K562 (cell line): ENCODE measurements at regions not wholly inside any gene's neighbourhood (a gene's known extent, or its start where the extent isn't known, plus 50 kb on each side); places are given as distances from the start of the nearest gene placed in this dataset.
"Not testable (repeated sequence)": the region's sequence is repeated elsewhere in the genome, so short reads cannot be mapped to it uniquely, and the experiment has no call there.

Source experiments
- ATAC-seq: fragments of 200-7000 bp; cut with Tn5 transposase; 3 replicates; pipeline ENCODE4 v1.9.1; 2020; ENCODE audit warnings: moderate library complexity
- BruUV-seq: library from RNA; stranded (reverse); fragments of 400-500 nt; replicated peaks from 2 replicates; lab custom pipeline; 2021; lab: Mats Ljungman, UMichigan
- CTCF ChIA-PET: fragments of 300-600 bp; formaldehyde crosslinking; extraction: SDS; loops from one replicate; lab custom pipeline; 2021; ENCODE audit warnings: low intra/inter-chr PET ratio; lab: Yijun Ruan, JAX
- POLR2A ChIA-PET: fragments of 300-600, 350-650 bp; sonication (Branson Sonifier 250); formaldehyde crosslinking; extraction: SDS; loops from one replicate; lab custom pipeline; 2021; ENCODE audit warnings: antibody characterized with exemption, inconsistent platforms; lab: Yijun Ruan, JAX
- DNase-seq, 4 experiments: peaks; one replicate each; pipeline versions ENCODE4 v3.0.0 to v3.0.0-alpha.2; 2011 to 2018; ENCODE audit warnings: low spot score in 3 of 4, mixed read lengths in 3 of 4; ENCODE audit errors: extremely low read depth in 1 of 4
- FAIRE-seq: peaks from 2 replicates; lab custom pipeline; 2011; peaks lifted over from hg19 to GRCh38; lab: Jason Lieb, UNC
- H2AFZ ChIP-seq: 2 replicates; pipeline ENCODE4 v1.6.0; 2011; ENCODE audit warnings: low read depth, low read length, control low read depth, inconsistent platforms
- H3K27ac ChIP-seq: fragments of 200-600 bp; 3 replicates; pipeline ENCODE4 v1.8.0; 2011; ENCODE audit warnings: low read depth, mild to moderate bottlenecking, control low read depth, inconsistent platforms, low read length, moderate library complexity, mixed read lengths; ENCODE audit errors: extremely low read depth
- H3K27me3 ChIP-seq, 2 experiments: fragments of 300-600 bp in 1 of 2; 2 replicates in 1 of 2; 3 replicates in 1 of 2; pipeline versions ENCODE4 v1.6.0 to v1.8.0; 2011; ENCODE audit warnings: inconsistent platforms in 2 of 2, low read length in 2 of 2, mild to moderate bottlenecking in 1 of 2, mixed read lengths in 1 of 2, moderate library complexity in 1 of 2; ENCODE audit not compliant: control insufficient read depth in 2 of 2, insufficient read depth in 2 of 2
- H3K36me3 ChIP-seq: fragments of 300-600 bp; 3 replicates; pipeline ENCODE4 v1.8.0; 2011; ENCODE audit warnings: mild to moderate bottlenecking, low read length, inconsistent platforms; ENCODE audit not compliant: control insufficient read depth, insufficient read depth
- H3K4me1 ChIP-seq, 2 experiments: fragments of 200-600 bp in 1 of 2; replicated peaks in 1 of 2; 2 replicates in 1 of 2; 3 replicates in 1 of 2; pipeline versions ENCODE4 v1.5.1 to v1.8.0; 2011; ENCODE audit warnings: inconsistent platforms in 2 of 2, low read length in 2 of 2, mild to moderate bottlenecking in 1 of 2, mixed read lengths in 1 of 2, moderate library complexity in 1 of 2; ENCODE audit not compliant: control insufficient read depth in 2 of 2, insufficient read depth in 2 of 2
- H3K4me2 ChIP-seq: 2 replicates; pipeline ENCODE4 v1.6.1; 2011; ENCODE audit warnings: low read length, control low read depth, inconsistent platforms, mixed read lengths; ENCODE audit not compliant: insufficient read depth
- H3K4me3 ChIP-seq: fragments of 200-600 bp; sonication (generic), shearing (Covaris generic); 2 replicates; pipeline ENCODE4 v1.5.1; 2016; ENCODE audit warnings: control low read depth, inconsistent platforms
- H3K79me2 ChIP-seq: fragments of 200-600 bp; 3 replicates; pipeline ENCODE4 v1.8.0; 2011; ENCODE audit warnings: low read length, inconsistent platforms; ENCODE audit not compliant: control insufficient read depth, insufficient read depth
- H3K9ac ChIP-seq, 2 experiments: 2 replicates each; pipeline versions ENCODE4 v1.6.0 to v1.6.1; 2011; ENCODE audit warnings: low read depth in 2 of 2, low read length in 2 of 2, control low read depth in 1 of 2, inconsistent platforms in 1 of 2, mild to moderate bottlenecking in 1 of 2, mixed read lengths in 1 of 2; ENCODE audit not compliant: insufficient read depth in 1 of 2
- H3K9me1 ChIP-seq: one replicate; pipeline ENCODE4 v1.6.0; 2011; ENCODE audit warnings: inconsistent platforms, mild to moderate bottlenecking, low read length, moderate library complexity; ENCODE audit not compliant: control insufficient read depth, insufficient read depth
- H3K9me3 ChIP-seq: replicated peaks from 2 replicates; pipeline ENCODE4 v1.5.1; 2011; ENCODE audit warnings: low read depth, low read length, inconsistent platforms; ENCODE audit not compliant: control insufficient read depth, insufficient read depth
- H4K20me1 ChIP-seq: replicated peaks from 2 replicates; pipeline ENCODE4 v1.6.1; 2011; ENCODE audit warnings: low read length, inconsistent platforms, mixed read lengths; ENCODE audit not compliant: control insufficient read depth, insufficient read depth
- NFE2 ChIP-seq: IDR thresholded peaks from 2 replicates; pipeline ENCODE4 v1.6.1; 2014; ENCODE audit warnings: antibody characterized with exemption, low read depth
- ZNF316 ChIP-seq: fragments of 450-650 bp; IDR thresholded peaks from 2 replicates; pipeline ENCODE4 v1.6.1; 2016
- WGBS: fragments of 100-300 bp; shearing (Covaris generic); methylation state at CpG from one replicate; pipeline ENCODE4 v1.1.6; 2016; ENCODE audit warnings: low coverage, mixed read lengths; ENCODE audit not compliant: insufficient coverage; ENCODE audit errors: missing lambda C conversion rate; 5-methylcytosine and 5-hydroxymethylcytosine counted together
- in situ Hi-C: fragments of 300-500 bp; cut with MboI; formaldehyde crosslinking; loops from 4 replicates; pipeline ENCODE4 v1.15.0; 2018; ENCODE audit warnings: inconsistent platforms, mixed read lengths
- intact Hi-C: fragments of 100-400 bp; cut with micrococcal nuclease; formaldehyde crosslinking; loops from 2 replicates; pipeline ENCODE4 v1.14.2; 2022

GRCh38 chr9:41043433-41043832 lies 85.0 kb downstream of the FOXD4L6 start:
- in situ Hi-C loops, POLR2A ChIA-PET, H2AFZ ChIP-seq, H3K9me3 ChIP-seq, H3K9me1 ChIP-seq, H3K9ac ChIP-seq, FAIRE-seq, H3K79me2 ChIP-seq, H3K4me3 ChIP-seq, H3K27me3 ChIP-seq, ATAC-seq, H3K27ac ChIP-seq, H3K4me2 ChIP-seq, H3K36me3 ChIP-seq, BruUV-seq, H4K20me1 ChIP-seq, DNase-seq, intact Hi-C loops, CTCF ChIA-PET, H3K4me1 ChIP-seq: not testable (repeated sequence)
- no CpG with 5 or more reads among the region's 1 CpG for WGBS

- DNase-seq, H3K9me1 ChIP-seq, POLR2A ChIA-PET, in situ Hi-C loops, H3K9me3 ChIP-seq, intact Hi-C loops, H3K27me3 ChIP-seq, H3K9ac ChIP-seq, H3K27ac ChIP-seq, H3K4me2 ChIP-seq, H3K4me1 ChIP-seq, H3K79me2 ChIP-seq, H3K36me3 ChIP-seq, FAIRE-seq, H4K20me1 ChIP-seq, BruUV-seq, H3K4me3 ChIP-seq, ATAC-seq, H2AFZ ChIP-seq, CTCF ChIA-PET: not testable (repeated sequence)
- TF ChIP-seq ZNF316 (peak; percentile 36), NFE2 (0 out of 2 replicates have a peak, but pooled peaks have one; percentile 16)
- WGBS, result 11% methylated on average over 4 of the region's 4 CpGs
These were observed 86.4 kb downstream of the FOXD4L6 start for GRCh38 chr9:41042111-41042510.

GRCh38 chr9:41040705-41041342 lies 87.7 kb downstream of the FOXD4L6 start:
- intact Hi-C loops, H3K27me3 ChIP-seq, H3K4me3 ChIP-seq, H3K9me3 ChIP-seq, H3K4me1 ChIP-seq, H3K27ac ChIP-seq, in situ Hi-C loops, H3K36me3 ChIP-seq, ATAC-seq, H2AFZ ChIP-seq, H3K4me2 ChIP-seq, POLR2A ChIA-PET, DNase-seq, FAIRE-seq, H3K9ac ChIP-seq, H4K20me1 ChIP-seq, H3K9me1 ChIP-seq, CTCF ChIA-PET, BruUV-seq, H3K79me2 ChIP-seq: not testable (repeated sequence)

- DNase-seq, H3K4me3 ChIP-seq, H3K9me3 ChIP-seq, POLR2A ChIA-PET, H3K79me2 ChIP-seq, intact Hi-C loops, H3K9me1 ChIP-seq, H2AFZ ChIP-seq, H3K4me2 ChIP-seq, H3K9ac ChIP-seq, H3K27me3 ChIP-seq, in situ Hi-C loops, H3K27ac ChIP-seq, CTCF ChIA-PET, FAIRE-seq, H4K20me1 ChIP-seq, H3K36me3 ChIP-seq, ATAC-seq, H3K4me1 ChIP-seq, BruUV-seq: not testable (repeated sequence)
- WGBS, result 33% methylated on average over 1 of the region's 1 CpG
These were observed 93.2 kb downstream of the FOXD4L6 start for GRCh38 chr9:41035276-41035675.
